ENCODE measurements at regions not wholly inside any gene's neighbourhood (a gene's known extent, or its start where the extent isn't known, plus 50 kb on each side); places are given as distances from the start of the nearest gene placed in this dataset.

- TF ChIP-seq CTCF (IDR thresholded peaks at IDR 0.05) (no peak), POLR2A (IDR thresholded peaks at IDR 0.05) (no peak)
Observed at GRCh38 chr2:45293182-45293581, 283.9 kb upstream of the SIX2 start.

All from heart left ventricle (tissue), 13 donors.